Neural cell (in vitro differentiated cells): ENCODE measurements at regions not wholly inside any gene's neighbourhood (a gene's known extent, or its start where the extent isn't known, plus 50 kb on each side); places are given as distances from the start of the nearest gene placed in this dataset.

ENCODE experiments used
- H2AFZ ChIP-seq: fragments of 200-600, 300-800 bp; sonication (generic), shearing (Covaris generic); 2 replicates; pipeline ENCODE4 v1.6.0; 2014; ENCODE audit warnings: low read depth, mild to moderate bottlenecking, antibody characterized with exemption, low read length, moderate library complexity
- H3F3A ChIP-seq: fragments of 200-600 bp; shearing (Covaris generic); 2 replicates; pipeline ENCODE4 v1.6.1; 2016; ENCODE audit warnings: mild to moderate bottlenecking, moderate library complexity, mixed read lengths, antibody characterized with exemption, low read length; ENCODE audit not compliant: insufficient read depth, poor library complexity, severe bottlenecking
- H3K27ac ChIP-seq: fragments of 200-600, 300-800 bp; sonication (generic), shearing (Covaris generic); 2 replicates; pipeline ENCODE4 v1.5.1; 2014; ENCODE audit warnings: mild to moderate bottlenecking, low read length, moderate library complexity
- H3K27me3 ChIP-seq: fragments of 300-800, 200-600 bp; sonication (generic), shearing (Covaris generic); 2 replicates; pipeline ENCODE4 v1.6.0; 2014; ENCODE audit warnings: mild to moderate bottlenecking, low read depth, low read length, moderate library complexity; ENCODE audit not compliant: insufficient read depth
- H3K36me3 ChIP-seq: fragments of 300-800, 200-600 bp; sonication (generic), shearing (Covaris generic); 2 replicates; pipeline ENCODE4 v1.5.1; 2014; ENCODE audit warnings: mild to moderate bottlenecking, antibody characterized with exemption, low read length, moderate library complexity; ENCODE audit not compliant: insufficient read depth
- H3K4me2 ChIP-seq: fragments of 300-800, 200-600 bp; sonication (generic), shearing (Covaris generic); 2 replicates; pipeline ENCODE4 v1.6.0; 2014; ENCODE audit warnings: mild to moderate bottlenecking, low read length
- H3K4me3 ChIP-seq: fragments of 300-800, 200-600 bp; sonication (generic), shearing (Covaris generic); 2 replicates; pipeline ENCODE4 v1.5.1; 2014; ENCODE audit warnings: mild to moderate bottlenecking, low read length, moderate library complexity
- H3K79me2 ChIP-seq: fragments of 200-600 bp; shearing (Covaris generic); replicated peaks from 2 replicates; pipeline ENCODE4 v1.6.0; 2014; ENCODE audit warnings: mild to moderate bottlenecking, low read length, moderate library complexity; ENCODE audit not compliant: insufficient read depth
- H3K9ac ChIP-seq: fragments of 300-800, 200-600 bp; sonication (generic), shearing (Covaris generic); 2 replicates; pipeline ENCODE4 v1.6.1; 2016; ENCODE audit warnings: mild to moderate bottlenecking, low read length, mixed read lengths
- H3K9me2 ChIP-seq: fragments of 200-600 bp; shearing (Covaris generic); 2 replicates; pipeline ENCODE4 v1.6.1; 2016; ENCODE audit warnings: mild to moderate bottlenecking, low read length, mixed read lengths; ENCODE audit not compliant: insufficient read depth
- H3K9me3 ChIP-seq: fragments of 200-600, 300-800 bp; sonication (generic), shearing (Covaris generic); 2 replicates; pipeline ENCODE4 v1.6.1; 2016; ENCODE audit warnings: mild to moderate bottlenecking, mixed run types, low read length, moderate library complexity, mixed read lengths
- H4K20me1 ChIP-seq: fragments of 200-600 bp; shearing (Covaris generic); 2 replicates; pipeline ENCODE4 v1.6.1; 2016; ENCODE audit warnings: mild to moderate bottlenecking, mixed run types; ENCODE audit not compliant: insufficient read depth
- EP300 ChIP-seq: fragments of 450-650 bp; conservative IDR thresholded peaks from 2 replicates; pipeline ENCODE4 v1.6.1; 2014; ENCODE audit warnings: antibody characterized with exemption, mild to moderate bottlenecking, moderate library complexity; ENCODE audit not compliant: poor library complexity, severe bottlenecking
- EZH2 ChIP-seq: fragments of 200-600, 300-800 bp; shearing (Covaris generic), sonication (generic); IDR thresholded peaks from 2 replicates; pipeline ENCODE4 v1.6.1; 2014; ENCODE audit warnings: antibody characterized with exemption, low read length, borderline replicate concordance, mild to moderate bottlenecking; ENCODE audit not compliant: insufficient read depth, poor library complexity, severe bottlenecking
- MXI1 ChIP-seq: fragments of 450-650 bp; conservative IDR thresholded peaks from 2 replicates; pipeline ENCODE4 v1.6.1; 2014; ENCODE audit warnings: antibody characterized with exemption, mild to moderate bottlenecking; ENCODE audit not compliant: poor library complexity, severe bottlenecking
- POLR2AphosphoS5 ChIP-seq: IDR thresholded peaks from 2 replicates; pipeline ENCODE4 v1.6.1; 2012
- RAD21 ChIP-seq: fragments of 450-650 bp; conservative IDR thresholded peaks from 2 replicates; pipeline ENCODE4 v1.6.1; 2014; ENCODE audit warnings: antibody characterized with exemption, mild to moderate bottlenecking, moderate library complexity
- REST ChIP-seq: IDR thresholded peaks from 2 replicates; pipeline ENCODE4 v1.6.1; 2012; ENCODE audit warnings: borderline replicate concordance
- SMC3 ChIP-seq: fragments of 450-650 bp; conservative IDR thresholded peaks from 2 replicates; pipeline ENCODE4 v1.6.1; 2014; ENCODE audit warnings: antibody characterized with exemption, mild to moderate bottlenecking, moderate library complexity; ENCODE audit not compliant: poor library complexity
- TAF1 ChIP-seq: IDR thresholded peaks from 2 replicates; pipeline ENCODE4 v1.6.1; 2012; ENCODE audit warnings: low read depth
- TF ChIP-seq, protein P1 (sequence below): fragments of 450-650 bp; IDR thresholded peaks from 2 replicates; pipeline ENCODE4 v1.5.1; 2014; ENCODE audit warnings: antibody characterized with exemption, mild to moderate bottlenecking, moderate library complexity; ENCODE audit not compliant: poor library complexity, severe bottlenecking

- Histone ChIP-seq H4K20me1 (no peaks in the 10 kb centered on the region), H3F3A (no peaks in the 10 kb centered on the region), H3K36me3 (no peaks in the 10 kb centered on the region), H3K27me3 (no peaks in the 10 kb centered on the region), H3K9me2 (no peaks in the 10 kb centered on the region), H3K9me3 (no peaks in the 10 kb centered on the region), H2AFZ (no peak overlapping the region), H3K9ac (no peak overlapping the region), H3K4me3 (no peak overlapping the region), H3K27ac (no peak overlapping the region), H3K4me2 (no peak overlapping the region), H3K79me2 (no peaks in the 10 kb centered on the region)
- no peak for TF ChIP-seq RAD21
- TF ChIP-seq, protein P1, sequence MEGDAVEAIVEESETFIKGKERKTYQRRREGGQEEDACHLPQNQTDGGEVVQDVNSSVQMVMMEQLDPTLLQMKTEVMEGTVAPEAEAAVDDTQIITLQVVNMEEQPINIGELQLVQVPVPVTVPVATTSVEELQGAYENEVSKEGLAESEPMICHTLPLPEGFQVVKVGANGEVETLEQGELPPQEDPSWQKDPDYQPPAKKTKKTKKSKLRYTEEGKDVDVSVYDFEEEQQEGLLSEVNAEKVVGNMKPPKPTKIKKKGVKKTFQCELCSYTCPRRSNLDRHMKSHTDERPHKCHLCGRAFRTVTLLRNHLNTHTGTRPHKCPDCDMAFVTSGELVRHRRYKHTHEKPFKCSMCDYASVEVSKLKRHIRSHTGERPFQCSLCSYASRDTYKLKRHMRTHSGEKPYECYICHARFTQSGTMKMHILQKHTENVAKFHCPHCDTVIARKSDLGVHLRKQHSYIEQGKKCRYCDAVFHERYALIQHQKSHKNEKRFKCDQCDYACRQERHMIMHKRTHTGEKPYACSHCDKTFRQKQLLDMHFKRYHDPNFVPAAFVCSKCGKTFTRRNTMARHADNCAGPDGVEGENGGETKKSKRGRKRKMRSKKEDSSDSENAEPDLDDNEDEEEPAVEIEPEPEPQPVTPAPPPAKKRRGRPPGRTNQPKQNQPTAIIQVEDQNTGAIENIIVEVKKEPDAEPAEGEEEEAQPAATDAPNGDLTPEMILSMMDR = no peak
- TF ChIP-seq SMC3 = no peak
- TF ChIP-seq POLR2AphosphoS5 = no peak
Observed at GRCh38 chr18:56541340-56541739, 97.1 kb downstream of the TXNL1 start.

DNA sequence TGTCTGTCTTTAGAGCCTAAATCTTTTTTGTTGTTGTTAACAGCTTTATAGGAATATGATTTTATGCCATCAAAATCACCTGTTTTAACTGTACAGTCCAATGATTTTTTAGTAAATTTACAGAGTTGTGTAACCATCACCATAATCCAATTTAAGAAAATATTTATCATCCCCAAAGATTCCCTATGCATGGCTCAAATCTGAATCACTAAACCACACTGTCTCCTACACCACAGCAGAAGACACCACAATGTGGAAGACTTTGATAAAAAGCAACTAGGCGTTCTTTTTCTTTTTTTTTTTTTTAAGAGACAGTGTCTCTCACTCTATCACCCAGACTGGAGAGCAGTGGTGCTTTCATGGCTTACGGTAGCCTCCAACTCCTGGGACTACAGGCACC lies 99.6 kb downstream of the TXNL1 start:
- Histone ChIP-seq H2AFZ (no peak overlapping the region), H3K4me2 (no peak overlapping the region), H3K27me3 (no peaks in the 10 kb centered on the region), H3K9me3 (no peaks in the 10 kb centered on the region), H3K27ac (no peak overlapping the region), H3K79me2 (no peaks in the 10 kb centered on the region), H3K9me2 (no peaks in the 10 kb centered on the region), H3K36me3 (no peaks in the 10 kb centered on the region), H3F3A (no peaks in the 10 kb centered on the region), H3K4me3 (no peak overlapping the region), H4K20me1 (no peaks in the 10 kb centered on the region), H3K9ac (no peak overlapping the region)
- TF ChIP-seq POLR2AphosphoS5 (no peak), SMC3 (no peak), MXI1 (no peak), REST (no peak)

DNA sequence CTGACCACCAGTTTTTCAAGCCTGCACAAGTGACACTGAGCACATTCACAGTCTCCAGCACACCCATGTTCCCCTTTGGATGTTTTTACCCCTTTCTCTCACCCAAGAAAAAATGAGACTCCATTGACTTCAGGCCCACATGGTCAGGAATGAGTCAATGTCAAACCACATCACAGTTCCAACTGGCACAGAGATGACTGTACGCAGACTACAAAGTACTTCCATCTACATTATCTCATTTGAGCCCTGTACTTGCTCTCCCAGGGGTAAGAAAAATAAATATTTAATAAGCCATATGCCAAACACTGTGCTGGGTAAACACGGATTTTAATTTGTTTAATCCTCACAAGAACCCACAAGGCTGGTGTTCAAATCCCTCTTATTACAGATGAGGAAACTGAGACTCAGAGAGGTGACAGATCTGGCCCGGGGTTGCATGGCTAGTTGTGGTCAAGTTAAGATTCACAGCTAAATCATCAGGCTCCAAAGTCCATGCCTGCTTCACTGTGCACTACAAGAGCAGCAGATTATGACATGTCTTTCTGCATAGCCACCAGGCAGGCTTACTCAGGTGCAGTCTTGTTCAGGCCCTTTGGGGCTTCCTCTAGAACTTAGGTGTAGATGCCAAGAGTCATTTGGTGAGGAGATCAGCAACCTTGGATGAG lies 106.1 kb downstream of the TXNL1 start:
- TF ChIP-seq TAF1 (no peak), RAD21 (no peak), EZH2 (no peak), REST (no peak), MXI1 (no peak), SMC3 (no peak), EP300 (no peak), POLR2AphosphoS5 (no peak)
- TF ChIP-seq, protein P1 = no peak
- no peak overlapping the region for H3K27ac ChIP-seq

More for the DNA sequence above, 106.1 kb downstream of the TXNL1 start:
- Histone ChIP-seq H4K20me1 (no peaks in the 10 kb centered on the region), H3F3A (no peaks in the 10 kb centered on the region), H3K4me2 (no peak overlapping the region), H2AFZ (no peak overlapping the region), H3K36me3 (no peaks in the 10 kb centered on the region), H3K79me2 (no peaks in the 10 kb centered on the region), H3K9me2 (no peaks in the 10 kb centered on the region), H3K9ac (no peak overlapping the region), H3K27me3 (no peaks in the 10 kb centered on the region), H3K9me3 (no peaks in the 10 kb centered on the region), H3K4me3 (no peak overlapping the region)
